HCT116 (cell line): ENCODE measurements at regions not wholly inside any gene's neighbourhood (a gene's known extent, or its start where the extent isn't known, plus 50 kb on each side); places are given as distances from the start of the nearest gene placed in this dataset.

Experiments
- ATAC-seq: fragments of 200-7000 bp; cut with Tn5 transposase; 2 replicates; pipeline ENCODE4 v1.9.1; 2020; ENCODE audit warnings: mild to moderate bottlenecking, moderate library complexity
- BruUV-seq: library from RNA; stranded (reverse); fragments of 400-500 nt; replicated peaks from 2 replicates; lab custom pipeline; 2021; lab: Mats Ljungman, UMichigan
- CTCF ChIA-PET: fragments of 300-600 bp; sonication (Branson Sonifier 250); formaldehyde crosslinking; loops from one replicate; lab custom pipeline; 2021; ENCODE audit warnings: antibody characterized with exemption; lab: Charles Lee
- POLR2A ChIA-PET: fragments of 300-600, 350-600 bp; sonication (Branson Sonifier 250); formaldehyde crosslinking; loops from one replicate; lab custom pipeline; 2021; ENCODE audit warnings: antibody characterized with exemption; lab: Charles Lee
- RAD21 ChIA-PET, 2 experiments: fragments of 300-600 bp; sonication (Branson Sonifier 250); formaldehyde crosslinking; loops; one replicate each; lab custom pipeline; 2023; ENCODE audit warnings: low total read pairs in 2 of 2; ENCODE audit not compliant: uncharacterized antibody in 2 of 2, unreplicated experiment in 2 of 2, low non-redundant PET in 1 of 2; lab: Charles Lee
- DNase-seq: peaks from one replicate; pipeline ENCODE4 v3.0.0-alpha.2; 2010; ENCODE audit warnings: low read depth, low spot score
- H2AFZ ChIP-seq: fragments of 200-600 bp; shearing (Covaris generic), sonication (generic); 2 replicates; pipeline ENCODE4 v1.6.1; 2017; ENCODE audit warnings: low read depth, mixed run types, mixed read lengths, antibody characterized with exemption, low read length; ENCODE audit not compliant: poor library complexity, severe bottlenecking
- H3K27ac ChIP-seq: 2 replicates; pipeline ENCODE4 v1.5.1; 2012; ENCODE audit warnings: low read depth, low read length
- H3K27me3 ChIP-seq: fragments of 200-600 bp; sonication (generic); 2 replicates; pipeline ENCODE4 v1.6.1; 2016; ENCODE audit warnings: mixed run types, low read length, mixed read lengths; ENCODE audit not compliant: insufficient read depth
- H3K36me3 ChIP-seq, 2 experiments: fragments of 200-500 bp in 1 of 2; fragments of 200-600 bp in 1 of 2; sonication (Bioruptor generic) in 1 of 2; sonication (generic) in 1 of 2; 2 replicates each; pipeline versions ENCODE4 v1.5.1 to v1.6.1; 2014 to 2016; ENCODE audit warnings: low read length in 2 of 2, inconsistent platforms in 1 of 2, mixed read lengths in 1 of 2, mixed run types in 1 of 2; ENCODE audit not compliant: insufficient read depth in 2 of 2, control insufficient read depth in 1 of 2
- H3K4me1 ChIP-seq, 2 experiments: fragments of 200-600 bp in 1 of 2; sonication (generic) in 1 of 2; 2 replicates each; pipeline versions ENCODE4 v1.5.1 to v1.6.1; 2012 to 2017; ENCODE audit warnings: low read length in 2 of 2, inconsistent platforms in 1 of 2, mild to moderate bottlenecking in 1 of 2, mixed read lengths in 1 of 2, mixed run types in 1 of 2, moderate library complexity in 1 of 2; ENCODE audit not compliant: insufficient read depth in 2 of 2, control insufficient read depth in 1 of 2
- H3K4me2 ChIP-seq: fragments of 200-600 bp; sonication (generic); 2 replicates; pipeline ENCODE4 v1.6.1; 2017; ENCODE audit warnings: mixed run types, low read length, mixed read lengths
- H3K4me3 ChIP-seq, 2 experiments: fragments of 200-600 bp in 1 of 2; sonication (generic) in 1 of 2; replicated peaks in 1 of 2; 2 replicates each; pipeline ENCODE4 v1.5.1; 2011 to 2016; ENCODE audit warnings: low read length in 2 of 2, control low read depth in 1 of 2, low read depth in 1 of 2, mild to moderate bottlenecking in 1 of 2, mixed read lengths in 1 of 2, mixed run types in 1 of 2
- H3K79me2 ChIP-seq: fragments of 200-600 bp; sonication (generic); 2 replicates; pipeline ENCODE4 v1.6.1; 2017; ENCODE audit warnings: mild to moderate bottlenecking, mixed run types, low read length, moderate library complexity, mixed read lengths; ENCODE audit not compliant: insufficient read depth
- H3K9ac ChIP-seq: fragments of 200-600 bp; sonication (generic); 2 replicates; pipeline ENCODE4 v1.6.1; 2016; ENCODE audit warnings: low read length, mixed read lengths
- H3K9me2 ChIP-seq: fragments of 200-600 bp; sonication (generic), shearing (Covaris generic); 2 replicates; pipeline ENCODE4 v1.6.1; 2017; ENCODE audit warnings: mixed run types, mild to moderate bottlenecking, moderate library complexity; ENCODE audit not compliant: insufficient read depth
- H3K9me3 ChIP-seq, 2 experiments: fragments of 200-500 bp in 1 of 2; fragments of 200-600 bp in 1 of 2; sonication (Bioruptor generic) in 1 of 2; sonication (generic) in 1 of 2; 2 replicates each; pipeline ENCODE4 v1.6.1; 2014 to 2017; ENCODE audit warnings: low read length in 2 of 2, mixed read lengths in 2 of 2, inconsistent platforms in 1 of 2, low read depth in 1 of 2, mild to moderate bottlenecking in 1 of 2, mixed run types in 1 of 2, moderate library complexity in 1 of 2; ENCODE audit not compliant: control insufficient read depth in 1 of 2, insufficient read depth in 1 of 2
- H4K20me1 ChIP-seq: fragments of 200-600 bp; sonication (generic), shearing (Covaris generic); 2 replicates; pipeline ENCODE4 v1.6.1; 2017; ENCODE audit warnings: mixed run types, mild to moderate bottlenecking, moderate library complexity; ENCODE audit not compliant: insufficient read depth
- ATF3 ChIP-seq: IDR thresholded peaks from 2 replicates; pipeline ENCODE4 v1.6.1; 2012
- CBX3 ChIP-seq: IDR thresholded peaks from 2 replicates; pipeline ENCODE4 v1.6.1; 2012; ENCODE audit warnings: low read depth
- CEBPB ChIP-seq: IDR thresholded peaks from 2 replicates; pipeline ENCODE4 v1.6.1; 2012; ENCODE audit warnings: low read depth
- CTCF ChIP-seq, 3 experiments: fragments of 200-600 bp in 1 of 3; sonication (generic) in 1 of 3; IDR thresholded peaks in 2 of 3; conservative IDR thresholded peaks in 1 of 3; 2 replicates each; pipeline ENCODE4 v1.5.1; 2012 to 2017; ENCODE audit warnings: low read depth in 2 of 3, low read length in 2 of 3, antibody characterized with exemption in 1 of 3, borderline replicate concordance in 1 of 3, control low read depth in 1 of 3, mild to moderate bottlenecking in 1 of 3, mixed read lengths in 1 of 3, mixed run types in 1 of 3, moderate library complexity in 1 of 3; ENCODE audit not compliant: insufficient read depth in 1 of 3
- ELF1 ChIP-seq: IDR thresholded peaks from 2 replicates; pipeline ENCODE4 v1.6.1; 2012; ENCODE audit warnings: low read depth, borderline replicate concordance
- EZH2phosphoT487 ChIP-seq: fragments of 200-600 bp; IDR thresholded peaks from 2 replicates; pipeline ENCODE4 v1.6.1; 2018; ENCODE audit warnings: antibody characterized with exemption, borderline replicate concordance
- FOSL1 ChIP-seq: IDR thresholded peaks from 2 replicates; pipeline ENCODE4 v1.6.1; 2012; ENCODE audit warnings: low read depth
- JUND ChIP-seq: IDR thresholded peaks from 2 replicates; pipeline ENCODE4 v1.6.1; 2012
- MAX ChIP-seq: IDR thresholded peaks from 2 replicates; pipeline ENCODE4 v1.6.1; 2012
- POLR2AphosphoS5 ChIP-seq: IDR thresholded peaks from 2 replicates; pipeline ENCODE4 v1.6.1; 2011; ENCODE audit warnings: mild to moderate bottlenecking, low read depth, low read length, moderate library complexity
- REST ChIP-seq: IDR thresholded peaks from 2 replicates; pipeline ENCODE4 v1.6.1; 2012; ENCODE audit warnings: low read depth
- SP1 ChIP-seq: IDR thresholded peaks from 2 replicates; pipeline ENCODE4 v1.6.1; 2012; ENCODE audit warnings: low read depth
- SRF ChIP-seq: IDR thresholded peaks from 2 replicates; pipeline ENCODE4 v1.6.1; 2012; ENCODE audit warnings: low read depth
- ZBTB33 ChIP-seq: IDR thresholded peaks from 2 replicates; pipeline ENCODE4 v1.6.1; 2011; ENCODE audit warnings: mild to moderate bottlenecking, low read length, moderate library complexity; ENCODE audit not compliant: insufficient replicate concordance; ENCODE audit errors: extremely low read depth
- ZFX ChIP-seq: fragments of 450-650 bp; IDR thresholded peaks from 2 replicates; pipeline ENCODE4 v1.6.1; 2017
- ZNF274 ChIP-seq: fragments of 200-500 bp; sonication (Bioruptor generic); IDR thresholded peaks from 2 replicates; pipeline ENCODE4 v1.6.1; 2014; ENCODE audit warnings: mild to moderate bottlenecking, low read depth, low read length, inconsistent platforms
- intact Hi-C: fragments of 100-400 bp; cut with micrococcal nuclease; formaldehyde crosslinking; loops from 2 replicates; pipeline ENCODE4 v1.10.0; 2022

GRCh38 chr3:87975716-87976115 is 83.1 kb downstream of the CGGBP1 start:
- no peak overlapping the region for H3K4me3 ChIP-seq
- ATAC-seq (no peak), DNase-seq (no peak)
- no peaks in the 10 kb centered on the region for H3K27me3 ChIP-seq
- no peaks in the 10 kb centered on the region for H3K79me2 ChIP-seq
- POLR2A ChIA-PET, result no interaction called here
- RAD21 ChIA-PET, result no interaction called here
- no peaks in the 10 kb centered on the region for H3K4me1 ChIP-seq
- H3K4me2 ChIP-seq, result no peak overlapping the region
- intact Hi-C loops, result no loop called here
- H3K27ac ChIP-seq, result no peak overlapping the region
- H3K9ac ChIP-seq, result no peak overlapping the region
- no peaks in the 10 kb centered on the region for H3K9me2 ChIP-seq
- H2AFZ ChIP-seq, result no peak overlapping the region
- TF ChIP-seq CEBPB (no peak), SP1 (no peak), ZFX (no peak), EZH2phosphoT487 (no peak), CTCF (IDR thresholded peaks at IDR 0.05 in 2 of 3, conservative IDR thresholded peaks at IDR 0.05 in 1 of 3; ENCODE audit: borderline replicate concordance in 1 of 3, insufficient read depth in 1 of 3, low read depth in 2 of 3, low read length in 2 of 3) (no peak), ELF1 (no peak), ATF3 (no peak), SRF (no peak), MAX (no peak), POLR2AphosphoS5 (no peak), CBX3 (no peak), FOSL1 (no peak), JUND (no peak), REST (no peak), ZBTB33 (no peak), ZNF274 (no peak)
- CTCF ChIA-PET, result no interaction called here
- H3K9me3 ChIP-seq, result no peaks in the 10 kb centered on the region
- H4K20me1 ChIP-seq, result no peaks in the 10 kb centered on the region; the same call in 1 of the 2 replicates
- no TSS peak for BruUV-seq
- no peaks in the 10 kb centered on the region for H3K36me3 ChIP-seq
